Testis (tissue), 2 donors: ENCODE measurements at regions not wholly inside any gene's neighbourhood (a gene's known extent, or its start where the extent isn't known, plus 50 kb on each side); places are given as distances from the start of the nearest gene placed in this dataset.

Experiments
- DNase-seq: peaks from one replicate; pipeline ENCODE4 v3.0.0-alpha.2; 2019
- H3K27ac ChIP-seq, 2 donors: fragments of 200-600 bp; sonication (generic); one replicate each; pipeline ENCODE4 v1.5.1; 2019
- H3K27me3 ChIP-seq: fragments of 200-600 bp; sonication (generic); one replicate; pipeline ENCODE4 v1.5.1; 2019
- H3K36me3 ChIP-seq: fragments of 200-600 bp; sonication (generic); one replicate; pipeline ENCODE4 v1.5.1; 2017; ENCODE audit warnings: low read depth; ENCODE audit errors: missing control alignments
- H3K4me1 ChIP-seq: fragments of 200-600 bp; sonication (generic); one replicate; pipeline ENCODE4 v1.5.1; 2019
- H3K4me3 ChIP-seq, 2 donors: fragments of 200-600 bp; sonication (generic); one replicate each; pipeline ENCODE4 v1.5.1; 2017 to 2019
- H3K9me3 ChIP-seq: fragments of 200-600 bp; sonication (generic); one replicate; pipeline ENCODE4 v1.5.1; 2017
- CTCF ChIP-seq, 3 experiments: fragments of 450-650 bp in 2 of 3; fragments of 200-600 bp in 1 of 3; sonication (generic) in 1 of 3; IDR thresholded peaks; one replicate each; pipeline ENCODE4 v1.5.1; 2016 to 2019; ENCODE audit warnings: antibody characterized with exemption in 3 of 3, mild to moderate bottlenecking in 2 of 3, moderate library complexity in 1 of 3
- POLR2A ChIP-seq: fragments of 450-650 bp; IDR thresholded peaks from one replicate; pipeline ENCODE4 v1.6.1; 2017; ENCODE audit warnings: antibody characterized with exemption, mild to moderate bottlenecking, moderate library complexity
- WGBS, 2 donors: methylation state at CpG; one replicate each; pipeline ENCODE4 v1.1.5; 2018; 5-methylcytosine and 5-hydroxymethylcytosine counted together
- intact Hi-C: fragments of 100-400 bp; cut with DNase I; formaldehyde crosslinking; loops from one replicate; pipeline ENCODE4 v1.15.1; 2023; ENCODE audit warnings: low total_unique reads

GRCh38 chr4:8687083-8687482, 94.5 kb downstream of the CPZ start:
- H3K9me3 ChIP-seq: no peaks in the 10 kb centered on the region
- no peaks in the 10 kb centered on the region for H3K36me3 ChIP-seq
- 91 to 94% methylated on average over 1 of the region's 1 CpG for WGBS, 2 donors
- no peaks in the 10 kb centered on the region for H3K4me1 ChIP-seq
- no peak overlapping the region for H3K4me3 ChIP-seq
- no peak for DNase-seq
- intact Hi-C loops: no loop called here
- no peak overlapping the region for H3K27ac ChIP-seq
- no peaks in the 10 kb centered on the region for H3K27me3 ChIP-seq
- TF ChIP-seq POLR2A (no peak), CTCF (IDR thresholded peaks at IDR 0.05) (no peak)

- 75 to 82% methylated on average over 6 of the region's 6 CpGs for WGBS, 2 donors
- intact Hi-C loops: no loop called here
- H3K27me3 ChIP-seq: no peaks in the 10 kb centered on the region
- DNase-seq: no peak
- TF ChIP-seq POLR2A (no peak), CTCF (IDR thresholded peaks at IDR 0.05) (no peak)
- no peaks in the 10 kb centered on the region for H3K36me3 ChIP-seq
- H3K4me3 ChIP-seq: no peak overlapping the region
- no peaks in the 10 kb centered on the region for H3K9me3 ChIP-seq
- H3K4me1 ChIP-seq: no peaks in the 10 kb centered on the region
- no peak overlapping the region for H3K27ac ChIP-seq
Observed at GRCh38 chr4:8685831-8686230, 93.3 kb downstream of the CPZ start.

- TF ChIP-seq POLR2A: no peak
- no peak for TF ChIP-seq CTCF (IDR thresholded peaks at IDR 0.05)
- 89 to 95% methylated on average over 5 of the region's 5 CpGs for WGBS, 2 donors
- H3K9me3 ChIP-seq: no peaks in the 10 kb centered on the region
- H3K36me3 ChIP-seq: no peaks in the 10 kb centered on the region
- no peak overlapping the region for H3K27ac ChIP-seq
- no peak for DNase-seq
- intact Hi-C loops: no loop called here
- H3K27me3 ChIP-seq: no peaks in the 10 kb centered on the region
- no peaks in the 10 kb centered on the region for H3K4me1 ChIP-seq
- H3K4me3 ChIP-seq: no peak overlapping the region
Observed at GRCh38 chr4:8683462-8683861, 90.9 kb downstream of the CPZ start.

- no peaks in the 10 kb centered on the region for H3K36me3 ChIP-seq
- H3K27ac ChIP-seq: no peak overlapping the region
- TF ChIP-seq POLR2A (no peak), CTCF (IDR thresholded peaks at IDR 0.05) (no peak)
- no peaks in the 10 kb centered on the region for H3K27me3 ChIP-seq
- H3K9me3 ChIP-seq: no peaks in the 10 kb centered on the region
- no peak for DNase-seq
- H3K4me3 ChIP-seq: no peak overlapping the region
- intact Hi-C loops: no loop called here
- 61% methylated on average over 10 of the region's 10 CpGs; no CpG with 5 or more reads in 1 of the 2 donors for WGBS, 2 donors
- H3K4me1 ChIP-seq: no peaks in the 10 kb centered on the region
Observed at GRCh38 chr4:8682725-8683124, 90.2 kb downstream of the CPZ start.

GRCh38 chr4:8682296-8682695, 89.7 kb downstream of the CPZ start:
- no peaks in the 10 kb centered on the region for H3K4me1 ChIP-seq
- DNase-seq: no peak
- H3K36me3 ChIP-seq: no peaks in the 10 kb centered on the region
- intact Hi-C loops: no loop called here
- no peak overlapping the region for H3K4me3 ChIP-seq
- no peaks in the 10 kb centered on the region for H3K9me3 ChIP-seq
- H3K27ac ChIP-seq: no peak overlapping the region
- 67 to 89% methylated on average over 4 of the region's 4 CpGs for whole genome bisulfite sequencing, 2 donors
- H3K27me3 ChIP-seq: no peaks in the 10 kb centered on the region
- TF ChIP-seq CTCF (IDR thresholded peaks at IDR 0.05): no peak
- TF ChIP-seq POLR2A: no peak
